B cell (primary cell): ENCODE measurements at regions not wholly inside any gene's neighbourhood (a gene's known extent, or its start where the extent isn't known, plus 50 kb on each side); places are given as distances from the start of the nearest gene placed in this dataset.

Experiments used
- ATAC-seq: fragments of 200-7000 bp; cut with Tn5 transposase; one replicate; pipeline ENCODE4 v1.10.0; 2021; ENCODE audit warnings: low read depth, mild to moderate bottlenecking, moderate number of reproducible peaks, moderate library complexity
- CTCF ChIA-PET: fragments of 350-600 bp; sonication (Branson Sonifier 250); formaldehyde crosslinking; loops from one replicate; lab custom pipeline; 2021; ENCODE audit warnings: antibody characterized with exemption, inconsistent platforms; lab: Charles Lee
- POLR2A ChIA-PET: fragments of 350-600 bp; sonication (Branson Sonifier 250); formaldehyde crosslinking; loops from one replicate; lab custom pipeline; 2021; ENCODE audit warnings: antibody characterized with exemption; lab: Charles Lee
- DNase-seq: peaks from one replicate; pipeline ENCODE4 v3.0.0; 2013
- H2AFZ ChIP-seq: 2 replicates; pipeline ENCODE4 v1.6.1; 2012; ENCODE audit warnings: mild to moderate bottlenecking, low read depth, low read length; ENCODE audit not compliant: insufficient read depth, poor library complexity, severe bottlenecking
- H3K27ac ChIP-seq, 2 donors: 1 replicate in 1 of 2; 2 replicates in 1 of 2; pipeline ENCODE4 v1.5.1; 2012 to 2013; ENCODE audit warnings: low read length in 2 of 2, mild to moderate bottlenecking in 2 of 2, moderate library complexity in 1 of 2
- H3K27me3 ChIP-seq, 4 experiments: fragments of 200-600 bp in 1 of 4; sonication (generic) in 1 of 4; replicated peaks in 1 of 4; 1 replicate in 2 of 4; 2 replicates in 2 of 4; pipeline versions ENCODE4 v1.6.1 to v1.7.0; 2013 to 2016; ENCODE audit warnings: low read length in 3 of 4, mild to moderate bottlenecking in 2 of 4, mixed read lengths in 1 of 4, moderate library complexity in 1 of 4; ENCODE audit not compliant: insufficient read depth in 4 of 4, control insufficient read depth in 3 of 4; ENCODE audit errors: control extremely low read depth in 1 of 4
- H3K36me3 ChIP-seq, 2 experiments: replicated peaks in 1 of 2; 1 replicate in 1 of 2; 2 replicates in 1 of 2; pipeline versions ENCODE4 v1.6.1 to v1.7.1; 2013; ENCODE audit warnings: low read length in 1 of 2; ENCODE audit not compliant: insufficient read depth in 2 of 2, control insufficient read depth in 1 of 2; ENCODE audit errors: control extremely low read depth in 1 of 2, extremely low read depth in 1 of 2
- H3K4me1 ChIP-seq, 2 donors: fragments of 200-600 bp in 1 of 2; sonication (generic) in 1 of 2; 1 replicate in 1 of 2; 2 replicates in 1 of 2; pipeline versions ENCODE4 v1.5.1 to v1.6.1; 2013 to 2017; ENCODE audit warnings: low read length in 2 of 2; ENCODE audit not compliant: control insufficient read depth in 2 of 2, insufficient read depth in 2 of 2
- H3K4me2 ChIP-seq: replicated peaks from 2 replicates; pipeline ENCODE3; 2012; ENCODE audit warnings: mild to moderate bottlenecking, low read depth, low read length; ENCODE audit not compliant: poor library complexity, severe bottlenecking
- H3K4me3 ChIP-seq, 5 experiments: fragments of 200-600 bp in 1 of 5; sonication (generic) in 1 of 5; 1 replicate in 3 of 5; 2 replicates in 2 of 5; pipeline versions ENCODE4 v1.5.1 to v1.7.0; 2011 to 2016; ENCODE audit warnings: low read length in 4 of 5, mild to moderate bottlenecking in 4 of 5, low read depth in 2 of 5, control low read depth in 1 of 5, moderate library complexity in 1 of 5; ENCODE audit not compliant: insufficient read depth in 1 of 5; ENCODE audit errors: control extremely low read depth in 1 of 5, extremely low read depth in 1 of 5
- H3K79me2 ChIP-seq: fragments of 200-600 bp; sonication (generic); one replicate; pipeline ENCODE4 v1.6.0; 2016; ENCODE audit warnings: low read length; ENCODE audit not compliant: control insufficient read depth, insufficient read depth
- H3K9ac ChIP-seq: fragments of 200-600 bp; sonication (generic); 2 replicates; pipeline ENCODE4 v1.6.1; 2017; ENCODE audit warnings: mild to moderate bottlenecking, low read length, moderate library complexity
- H3K9me3 ChIP-seq, 3 donors: one replicate each; pipeline versions ENCODE4 v1.6.1 to v1.7.1; 2013; ENCODE audit warnings: low read length in 2 of 3; ENCODE audit not compliant: control insufficient read depth in 2 of 3, insufficient read depth in 1 of 3; ENCODE audit errors: control extremely low read depth in 1 of 3
- H4K20me1 ChIP-seq: 2 replicates; pipeline ENCODE4 v1.6.0; 2012; ENCODE audit warnings: mild to moderate bottlenecking, low read length; ENCODE audit not compliant: insufficient read depth, control insufficient read depth, poor library complexity, severe bottlenecking
- H3K27ac Mint-ChIP-seq: one replicate; pipeline ENCODE4 v1.8.0; 2021; ENCODE audit warnings: mixed read lengths
- H3K27me3 Mint-ChIP-seq: one replicate; pipeline ENCODE4 v1.8.0; 2021; ENCODE audit warnings: mixed read lengths
- H3K4me1 Mint-ChIP-seq: one replicate; pipeline ENCODE4 v1.8.0; 2021; ENCODE audit warnings: mixed read lengths
- H3K4me3 Mint-ChIP-seq: one replicate; pipeline ENCODE4 v1.8.0; 2021; ENCODE audit warnings: mixed read lengths
- H3K9me3 Mint-ChIP-seq: one replicate; pipeline ENCODE4 v1.8.0; 2022; ENCODE audit warnings: mixed read lengths; ENCODE audit not compliant: insufficient read depth
- CTCF ChIP-seq: fragments of 200-600 bp; IDR thresholded peaks from one replicate; pipeline ENCODE4 v1.8.0; 2022; ENCODE audit warnings: antibody characterized with exemption, mild to moderate bottlenecking
- EZH2 ChIP-seq: IDR thresholded peaks from 2 replicates; pipeline ENCODE4 v1.6.1; 2012; ENCODE audit warnings: borderline replicate concordance, low read depth, mild to moderate bottlenecking, moderate library complexity, low read length; ENCODE audit not compliant: insufficient read depth, poor library complexity, severe bottlenecking
- WGBS: methylation state at CpG from one replicate; pipeline ENCODE4 v1.1.5; 2013; ENCODE audit warnings: missing lambda C conversion rate; ENCODE audit not compliant: insufficient coverage; 5-methylcytosine and 5-hydroxymethylcytosine counted together
- intact Hi-C: fragments of 100-400 bp; cut with micrococcal nuclease; formaldehyde crosslinking; loops from one replicate; pipeline ENCODE4 v1.10.0; 2022

- ChIA-PET CTCF (no interaction called here), POLR2A (no interaction called here)
- H3K9me3 ChIP-seq, result peaks cover 0 to 1% (median 0%) of the 10 kb centered on the region in 3 donors
- Mint-ChIP-seq H3K9me3 (no peaks in the 10 kb centered on the region), H3K27me3 (no peaks in the 10 kb centered on the region), H3K4me3 (no peak overlapping the region), H3K27ac (no peak overlapping the region), H3K4me1 (no peaks in the 10 kb centered on the region)
- H3K27ac ChIP-seq, result no peak overlapping the region
- H3K9ac ChIP-seq, result no peak overlapping the region
- no peaks in the 10 kb centered on the region for H3K27me3 ChIP-seq
- H3K4me2 ChIP-seq, result no peak overlapping the region
- ATAC-seq, result no peak
- H4K20me1 ChIP-seq, result no peaks in the 10 kb centered on the region
- intact Hi-C loops, result no loop called here
- no peaks in the 10 kb centered on the region for H3K79me2 ChIP-seq
- no peaks in the 10 kb centered on the region for H3K4me1 ChIP-seq
- no CpG with 5 or more reads among the region's 1 CpG for WGBS
- no peak overlapping the region for H3K4me3 ChIP-seq
- DNase-seq, result no peak
- TF ChIP-seq CTCF (no peak), EZH2 (no peak)
- no peaks in the 10 kb centered on the region for H3K36me3 ChIP-seq
- no peak overlapping the region for H2AFZ ChIP-seq
Measured at GRCh38 chr12:90773491-90773890, 181.5 kb downstream of the CCER1 start.

- DNase-seq (no peak), ATAC-seq (no peak)
- Histone ChIP-seq H3K9ac (no peak overlapping the region), H3K9me3 (no peaks in the 10 kb centered on the region), H3K4me1 (no peaks in the 10 kb centered on the region), H3K36me3 (no peaks in the 10 kb centered on the region), H3K27ac (no peak overlapping the region), H3K4me2 (no peak overlapping the region), H3K4me3 (no peak overlapping the region), H2AFZ (no peak overlapping the region), H3K27me3 (no peaks in the 10 kb centered on the region), H3K79me2 (no peaks in the 10 kb centered on the region), H4K20me1 (no peaks in the 10 kb centered on the region)
- intact Hi-C loops, result no loop called here
- Mint-ChIP-seq H3K9me3 (no peaks in the 10 kb centered on the region), H3K4me3 (no peak overlapping the region), H3K27ac (no peak overlapping the region), H3K27me3 (no peaks in the 10 kb centered on the region), H3K4me1 (no peaks in the 10 kb centered on the region)
- no CpG with 5 or more reads among the region's 1 CpG for WGBS
- POLR2A ChIA-PET, result no interaction called here
- CTCF ChIA-PET, result no interaction called here
- TF ChIP-seq EZH2 (no peak), CTCF (no peak)
Measured at GRCh38 chr12:90770861-90771260, 184.1 kb downstream of the CCER1 start.
